Spinal cord (tissue), 9 donors: ENCODE measurements at regions not wholly inside any gene's neighbourhood (a gene's known extent, or its start where the extent isn't known, plus 50 kb on each side); places are given as distances from the start of the nearest gene placed in this dataset.

Experiments used
- DNase-seq, 6 donors: peaks; one replicate each; pipeline versions ENCODE4 v3.0.0 to v3.0.0-alpha.2; 2013 to 2015; ENCODE audit warnings: low spot score in 6 of 6, low read depth in 4 of 6
- H3K27ac ChIP-seq: one replicate; pipeline ENCODE4 v1.5.1; 2013; ENCODE audit warnings: low read depth, low read length, control low read depth
- H3K27me3 ChIP-seq: one replicate; pipeline ENCODE4 v1.6.1; 2013; ENCODE audit warnings: low read length; ENCODE audit not compliant: control insufficient read depth, insufficient read depth
- H3K36me3 ChIP-seq: one replicate; pipeline ENCODE4 v1.6.1; 2013; ENCODE audit warnings: low read length; ENCODE audit not compliant: control insufficient read depth, insufficient read depth
- H3K4me1 ChIP-seq: one replicate; pipeline ENCODE4 v1.6.1; 2013; ENCODE audit warnings: low read length; ENCODE audit not compliant: control insufficient read depth, insufficient read depth
- H3K4me3 ChIP-seq: one replicate; pipeline ENCODE4 v1.5.1; 2013; ENCODE audit warnings: low read depth, low read length, control low read depth
- H3K9me3 ChIP-seq: one replicate; pipeline ENCODE4 v1.6.1; 2013; ENCODE audit warnings: low read length; ENCODE audit not compliant: control insufficient read depth, insufficient read depth
- WGBS: methylation state at CpG from one replicate; pipeline ENCODE4 v1.1.5; 2013; ENCODE audit warnings: missing lambda C conversion rate; ENCODE audit not compliant: insufficient coverage; 5-methylcytosine and 5-hydroxymethylcytosine counted together
- donor health status: healthy.

GRCh38 chr14:54105406-54105805 lies 148.8 kb upstream of the BMP4 start:
- no peak for DNase-seq
- no peaks in the 10 kb centered on the region for H3K9me3 ChIP-seq
- no peak overlapping the region for H3K27ac ChIP-seq
- H3K36me3 ChIP-seq, result no peaks in the 10 kb centered on the region
- H3K27me3 ChIP-seq, result no peaks in the 10 kb centered on the region
- WGBS, result 100% methylated on average over 1 of the region's 2 CpGs
- no peak overlapping the region for H3K4me3 ChIP-seq
- no peaks in the 10 kb centered on the region for H3K4me1 ChIP-seq

GRCh38 chr14:54105898-54106297 lies 149.3 kb upstream of the BMP4 start:
- WGBS, result 86% methylated on average over 1 of the region's 2 CpGs
- Histone ChIP-seq H3K36me3 (no peaks in the 10 kb centered on the region), H3K9me3 (no peaks in the 10 kb centered on the region), H3K27me3 (no peaks in the 10 kb centered on the region), H3K27ac (no peak overlapping the region), H3K4me1 (no peaks in the 10 kb centered on the region), H3K4me3 (no peak overlapping the region)
- no peak for DNase-seq

DNA sequence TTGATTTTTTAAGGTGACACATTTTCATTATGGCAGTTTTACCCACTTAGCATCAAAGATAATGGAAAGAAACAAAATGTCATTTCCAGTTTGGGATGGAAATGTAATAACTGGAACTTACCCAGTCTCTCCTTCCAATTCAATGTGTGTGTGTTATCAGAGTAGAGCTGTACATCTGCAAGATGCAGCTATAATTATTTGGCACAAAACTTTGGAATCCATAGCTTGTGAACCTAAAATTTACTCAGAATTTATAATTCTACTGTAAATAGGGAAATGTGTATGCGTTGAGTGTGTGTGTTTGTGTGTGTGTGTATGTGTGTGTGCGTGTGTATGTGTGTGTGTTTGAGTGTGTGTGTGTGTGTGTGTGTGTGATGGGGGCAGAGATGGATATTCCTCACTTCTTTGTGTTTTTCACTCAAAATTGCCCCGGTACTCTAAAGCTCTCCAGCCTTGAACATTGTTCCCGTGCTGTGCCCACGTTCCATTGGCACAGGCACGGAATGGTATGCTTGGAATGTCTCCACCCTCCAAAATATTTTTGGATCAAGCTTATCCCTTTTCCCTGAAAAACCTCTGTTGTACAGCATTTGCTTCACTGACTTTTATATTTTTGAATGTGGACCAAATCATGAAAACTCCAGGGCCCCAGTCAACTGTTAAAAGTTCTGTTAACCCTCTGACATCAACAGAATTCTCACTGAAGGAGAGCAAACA lies 150.2 kb upstream of the BMP4 start:
- Histone ChIP-seq H3K36me3 (no peaks in the 10 kb centered on the region), H3K27me3 (no peaks in the 10 kb centered on the region), H3K4me1 (no peaks in the 10 kb centered on the region), H3K4me3 (no peak overlapping the region), H3K9me3 (no peaks in the 10 kb centered on the region), H3K27ac (no peak overlapping the region)
- no peak for DNase-seq
- 77% methylated on average over 5 of the region's 6 CpGs for WGBS

GRCh38 chr14:54108481-54109471 lies 152.2 kb upstream of the BMP4 start:
- WGBS, result no CpG with 5 or more reads among the region's 3 CpGs
- Histone ChIP-seq H3K27me3 (no peaks in the 10 kb centered on the region), H3K9me3 (no peaks in the 10 kb centered on the region), H3K27ac (no peak overlapping the region), H3K4me3 (no peak overlapping the region), H3K4me1 (no peaks in the 10 kb centered on the region), H3K36me3 (no peaks in the 10 kb centered on the region)
- peak in 1 of 6 donors; percentile 16 for DNase-seq

DNA sequence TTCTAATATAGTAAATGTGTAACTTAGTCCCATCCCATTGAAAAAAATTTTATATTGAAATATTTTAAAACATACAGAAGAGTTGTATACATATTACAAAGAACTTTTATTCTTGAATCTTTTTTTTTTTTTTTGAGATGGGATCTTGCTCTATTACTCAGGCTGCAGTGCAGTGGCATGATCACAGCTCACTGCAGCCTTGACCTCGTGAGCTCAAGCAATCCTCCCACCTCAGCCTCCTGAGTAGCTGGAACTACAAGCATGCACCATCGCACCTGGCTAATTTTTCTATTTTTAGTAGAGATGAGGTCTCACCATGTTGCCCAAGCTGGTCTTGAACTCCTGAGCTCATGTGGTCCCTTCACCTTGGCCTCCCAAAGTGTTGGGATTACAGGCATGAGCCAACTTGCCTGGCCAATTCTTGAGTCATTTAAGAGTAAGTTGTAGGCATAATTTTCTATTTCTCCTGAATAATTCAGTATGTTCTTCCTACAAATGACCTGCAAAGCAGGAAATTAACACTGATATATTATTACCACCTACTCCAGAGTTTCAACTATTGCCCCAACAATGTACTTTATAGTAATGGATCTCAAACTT lies 153.0 kb upstream of the BMP4 start:
- H3K27me3 ChIP-seq, result no peaks in the 10 kb centered on the region
- no peaks in the 10 kb centered on the region for H3K4me1 ChIP-seq
- H3K27ac ChIP-seq, result no peak overlapping the region
- DNase-seq, result no peak
- H3K36me3 ChIP-seq, result no peaks in the 10 kb centered on the region
- H3K9me3 ChIP-seq, result no peaks in the 10 kb centered on the region
- WGBS, result 83% methylated on average over 1 of the region's 2 CpGs
- H3K4me3 ChIP-seq, result no peak overlapping the region

DNA sequence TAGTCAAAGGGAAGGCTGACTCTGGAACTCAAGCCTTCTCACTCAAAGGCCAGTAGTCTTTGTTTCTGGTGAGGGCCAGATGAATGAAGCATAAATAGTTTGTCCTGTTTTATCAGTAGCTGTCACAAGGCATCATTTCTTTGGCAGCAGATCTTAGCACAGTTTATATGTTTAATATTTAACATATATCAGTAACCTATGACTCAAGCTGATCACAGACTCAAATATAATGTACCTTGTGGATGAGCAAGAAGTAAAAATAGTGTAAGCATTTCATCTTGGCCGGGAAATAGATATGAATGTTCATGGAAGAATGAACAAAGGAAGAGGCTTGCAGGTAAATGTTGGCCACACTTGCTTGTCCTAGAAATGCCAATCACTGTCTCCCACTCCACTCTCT lies 158.3 kb upstream of the BMP4 start:
- H3K4me3 ChIP-seq, result no peak overlapping the region
- H3K27ac ChIP-seq, result no peak overlapping the region
- DNase-seq, result no peak
- H3K27me3 ChIP-seq, result no peaks in the 10 kb centered on the region
- H3K4me1 ChIP-seq, result no peaks in the 10 kb centered on the region
- no peaks in the 10 kb centered on the region for H3K9me3 ChIP-seq
- H3K36me3 ChIP-seq, result no peaks in the 10 kb centered on the region
- WGBS, result no CpG with 5 or more reads among the region's 1 CpG

DNA sequence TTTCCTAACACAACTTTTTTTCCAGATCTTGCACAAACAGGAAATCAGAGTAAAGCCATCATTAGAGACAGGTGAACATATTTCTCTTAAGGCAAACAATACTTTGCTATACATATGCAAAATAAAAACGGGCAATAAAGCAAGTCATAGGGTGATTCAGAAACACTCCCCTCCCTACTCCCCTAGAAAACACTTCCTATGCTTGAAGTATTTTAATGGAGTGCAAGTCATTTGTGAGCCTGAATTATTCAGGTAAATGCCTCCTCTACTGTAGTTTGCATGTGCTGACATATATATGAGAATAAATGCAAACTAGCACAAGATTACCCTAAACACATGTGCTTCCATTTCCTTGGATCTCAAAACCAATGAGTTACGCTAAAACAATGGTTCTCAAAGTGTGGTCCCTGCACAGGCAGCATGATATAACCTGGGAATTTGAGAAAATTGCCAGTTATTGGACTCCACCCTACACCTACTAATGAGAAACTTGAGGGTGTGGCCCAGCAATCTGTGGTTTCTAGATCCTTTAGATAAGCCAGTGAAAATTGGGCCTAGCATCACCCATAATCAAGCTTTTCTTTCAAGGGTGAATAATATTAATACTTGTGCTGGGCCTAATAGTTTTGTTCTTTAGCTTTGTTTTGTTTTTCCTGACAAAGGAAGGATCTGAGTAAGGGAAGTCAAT lies 159.7 kb upstream of the BMP4 start:
- no peak for DNase-seq
- Histone ChIP-seq H3K9me3 (no peaks in the 10 kb centered on the region), H3K27me3 (no peaks in the 10 kb centered on the region), H3K4me1 (no peaks in the 10 kb centered on the region), H3K4me3 (no peak overlapping the region), H3K27ac (no peak overlapping the region), H3K36me3 (no peaks in the 10 kb centered on the region)
- 100% methylated on average over 1 of the region's 2 CpGs for WGBS

- no peaks in the 10 kb centered on the region for H3K27me3 ChIP-seq
- no peak overlapping the region for H3K27ac ChIP-seq
- H3K4me1 ChIP-seq, result no peaks in the 10 kb centered on the region
- no peak for DNase-seq
- no peaks in the 10 kb centered on the region for H3K9me3 ChIP-seq
- no peak overlapping the region for H3K4me3 ChIP-seq
- no peaks in the 10 kb centered on the region for H3K36me3 ChIP-seq
- WGBS, result no CpG with 5 or more reads among the region's 2 CpGs
Measured at GRCh38 chr14:54116972-54117371, 160.3 kb upstream of the BMP4 start.

DNA sequence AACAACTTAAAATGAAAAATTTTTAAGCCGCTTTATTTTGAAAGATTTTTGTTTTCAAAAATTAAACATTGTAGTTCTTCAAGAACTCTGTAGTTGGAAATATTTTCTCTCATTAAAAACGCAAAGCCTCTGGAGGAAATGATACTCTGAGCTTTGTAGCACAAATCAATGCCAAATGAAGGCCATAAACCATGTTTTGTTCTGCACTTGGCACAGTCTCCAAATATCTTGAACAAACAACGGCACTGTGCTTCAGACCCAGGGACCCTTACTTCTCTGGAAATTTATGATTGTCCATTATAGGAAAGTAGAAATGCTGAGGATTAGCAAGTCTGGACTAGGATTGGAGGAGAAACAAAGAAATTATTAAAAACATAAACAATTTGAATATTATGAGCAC lies 160.8 kb upstream of the BMP4 start:
- Histone ChIP-seq H3K4me1 (no peaks in the 10 kb centered on the region), H3K36me3 (no peaks in the 10 kb centered on the region), H3K27ac (no peak overlapping the region), H3K9me3 (no peaks in the 10 kb centered on the region), H3K4me3 (no peak overlapping the region), H3K27me3 (no peaks in the 10 kb centered on the region)
- DNase-seq, result peak in 1 of 6 donors; percentile 23
- WGBS, result 67% methylated on average over 1 of the region's 3 CpGs
